Brain microvascular endothelial cell (primary cell): ENCODE measurements at regions not wholly inside any gene's neighbourhood (a gene's known extent, or its start where the extent isn't known, plus 50 kb on each side); places are given as distances from the start of the nearest gene placed in this dataset.

Source experiments
- DNase-seq: peaks from one replicate; pipeline ENCODE4 v3.0.0-alpha.2; 2020
- H3K27ac ChIP-seq: fragments of 250-450 bp; sonication (Bioruptor Pico); 2 replicates; pipeline ENCODE4 v1.5.1; 2020; ENCODE audit warnings: mild to moderate bottlenecking, moderate library complexity
- H3K27me3 ChIP-seq: fragments of 250-450 bp; sonication (Bioruptor Pico); replicated peaks from 2 replicates; pipeline ENCODE4 v1.5.1; 2020; ENCODE audit warnings: mild to moderate bottlenecking
- H3K36me3 ChIP-seq: fragments of 250-450 bp; sonication (Bioruptor Pico); replicated peaks from 2 replicates; pipeline ENCODE4 v1.5.1; 2020; ENCODE audit warnings: mild to moderate bottlenecking
- H3K4me3 ChIP-seq: 2 replicates; pipeline ENCODE4 v1.5.1; 2011; ENCODE audit warnings: low read depth, mild to moderate bottlenecking, control low read depth, low read length, moderate library complexity
- in situ Hi-C: cut with HindIII; loops from 2 replicates; pipeline ENCODE4 v1.10.0; 2017; ENCODE audit warnings: low sequenced_read_pairs, low pct_ligation_motif_present
- TF ChIP-seq, protein P1 (sequence below): IDR thresholded peaks from 2 replicates; pipeline ENCODE4 v1.5.1; 2011; ENCODE audit warnings: low read depth, mild to moderate bottlenecking, moderate library complexity, low read length, control low read depth, inconsistent platforms; ENCODE audit errors: missing control alignments

- TF ChIP-seq, protein P1, sequence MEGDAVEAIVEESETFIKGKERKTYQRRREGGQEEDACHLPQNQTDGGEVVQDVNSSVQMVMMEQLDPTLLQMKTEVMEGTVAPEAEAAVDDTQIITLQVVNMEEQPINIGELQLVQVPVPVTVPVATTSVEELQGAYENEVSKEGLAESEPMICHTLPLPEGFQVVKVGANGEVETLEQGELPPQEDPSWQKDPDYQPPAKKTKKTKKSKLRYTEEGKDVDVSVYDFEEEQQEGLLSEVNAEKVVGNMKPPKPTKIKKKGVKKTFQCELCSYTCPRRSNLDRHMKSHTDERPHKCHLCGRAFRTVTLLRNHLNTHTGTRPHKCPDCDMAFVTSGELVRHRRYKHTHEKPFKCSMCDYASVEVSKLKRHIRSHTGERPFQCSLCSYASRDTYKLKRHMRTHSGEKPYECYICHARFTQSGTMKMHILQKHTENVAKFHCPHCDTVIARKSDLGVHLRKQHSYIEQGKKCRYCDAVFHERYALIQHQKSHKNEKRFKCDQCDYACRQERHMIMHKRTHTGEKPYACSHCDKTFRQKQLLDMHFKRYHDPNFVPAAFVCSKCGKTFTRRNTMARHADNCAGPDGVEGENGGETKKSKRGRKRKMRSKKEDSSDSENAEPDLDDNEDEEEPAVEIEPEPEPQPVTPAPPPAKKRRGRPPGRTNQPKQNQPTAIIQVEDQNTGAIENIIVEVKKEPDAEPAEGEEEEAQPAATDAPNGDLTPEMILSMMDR: no peak
- in situ Hi-C loops: no loop called here
- DNase-seq: no peak
- H3K27ac ChIP-seq: no peak overlapping the region
- no peaks in the 10 kb centered on the region for H3K36me3 ChIP-seq
- no peaks in the 10 kb centered on the region for H3K27me3 ChIP-seq
- H3K4me3 ChIP-seq: no peak overlapping the region
Observed at GRCh38 chr2:113838744-113839444, 51.0 kb upstream of the ACTR3 start.

DNA sequence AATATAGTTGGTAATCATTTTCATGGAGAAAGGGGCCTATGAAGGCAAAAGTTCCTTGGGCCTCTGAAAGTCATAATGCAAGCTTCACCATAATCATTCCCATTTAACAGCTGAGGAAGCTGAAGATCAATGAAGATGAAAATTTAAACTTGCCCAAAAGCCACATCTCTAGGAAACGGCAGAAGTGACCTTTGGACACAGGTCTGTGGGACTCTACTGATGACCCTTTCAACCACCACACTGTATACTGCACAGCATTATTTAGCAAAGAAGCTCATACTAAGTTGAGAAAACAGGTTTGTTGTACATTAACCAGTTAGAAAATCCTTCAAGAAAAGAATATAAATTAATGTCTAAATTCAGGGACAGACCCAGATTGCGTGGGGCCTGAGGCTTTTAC is 51.6 kb upstream of the ACTR3 start:
- Histone ChIP-seq H3K4me3 (no peak overlapping the region), H3K27me3 (no peaks in the 10 kb centered on the region), H3K27ac (no peak overlapping the region), H3K36me3 (no peaks in the 10 kb centered on the region)
- TF ChIP-seq, protein P1: no peak
- DNase-seq: no peak
- in situ Hi-C loops: no loop called here

DNA sequence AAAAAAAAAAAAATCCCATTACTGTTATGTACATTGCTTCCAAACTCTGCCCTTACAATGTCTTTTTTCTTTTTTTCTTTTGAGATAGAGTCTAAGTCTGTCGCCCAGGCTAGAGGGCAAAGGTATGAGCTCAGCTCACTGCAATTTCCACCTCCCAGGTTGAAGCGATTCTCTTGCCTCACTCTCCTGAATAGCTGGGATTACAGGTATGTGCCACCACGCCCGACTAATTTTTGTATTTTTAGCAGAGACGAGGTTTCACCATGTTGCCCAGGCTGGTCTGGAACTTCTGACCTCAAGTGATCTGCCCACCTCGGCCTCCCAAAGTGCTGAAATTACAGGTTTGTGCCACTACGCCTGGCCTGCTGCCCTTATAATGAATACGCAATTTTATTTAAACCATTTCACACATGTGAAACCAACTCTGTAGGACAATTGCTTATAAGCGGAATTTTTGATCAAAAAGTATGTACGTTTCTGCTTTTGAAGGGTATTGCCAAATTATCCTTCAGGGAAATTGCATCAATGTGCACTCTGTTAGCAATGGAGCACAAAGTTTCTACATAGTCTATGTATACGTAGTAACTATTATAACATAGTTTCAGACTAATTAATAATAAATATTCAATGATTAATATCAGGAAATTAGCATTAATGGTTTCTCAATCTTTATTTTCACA is 55.7 kb upstream of the ACTR3 start:
- TF ChIP-seq, protein P1: no peak
- no peak for DNase-seq
- Histone ChIP-seq H3K4me3 (no peak overlapping the region), H3K27ac (no peak overlapping the region), H3K27me3 (no peaks in the 10 kb centered on the region), H3K36me3 (no peaks in the 10 kb centered on the region)
- in situ Hi-C loops: no loop called here

DNA sequence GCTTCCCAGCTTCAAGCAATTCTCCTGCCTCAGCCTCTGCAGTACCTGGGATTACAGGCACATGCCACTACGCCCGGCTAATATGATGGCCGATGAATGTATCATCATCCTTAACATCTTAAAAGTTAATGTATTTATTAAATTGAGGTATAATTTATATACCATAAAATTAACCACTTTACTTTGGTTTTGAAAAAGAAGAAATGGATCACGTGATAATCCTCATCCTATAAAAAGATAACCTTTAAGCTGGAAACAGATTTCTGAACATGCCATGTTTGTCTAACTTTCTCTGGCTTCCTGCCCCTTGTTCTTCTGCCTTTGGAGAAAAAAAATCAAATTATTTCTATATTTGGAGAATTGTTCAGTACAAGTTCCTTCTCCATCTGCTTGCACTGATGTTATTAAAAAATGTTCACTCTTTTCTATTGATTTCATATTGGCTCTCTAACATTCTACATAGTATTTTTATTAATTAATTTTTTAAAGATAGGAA is 57.0 kb upstream of the ACTR3 start:
- no peak overlapping the region for H3K27ac ChIP-seq
- no peaks in the 10 kb centered on the region for H3K36me3 ChIP-seq
- TF ChIP-seq, protein P1: no peak
- no peak for DNase-seq
- in situ Hi-C loops: no loop called here
- no peaks in the 10 kb centered on the region for H3K27me3 ChIP-seq
- H3K4me3 ChIP-seq: no peak overlapping the region

DNA sequence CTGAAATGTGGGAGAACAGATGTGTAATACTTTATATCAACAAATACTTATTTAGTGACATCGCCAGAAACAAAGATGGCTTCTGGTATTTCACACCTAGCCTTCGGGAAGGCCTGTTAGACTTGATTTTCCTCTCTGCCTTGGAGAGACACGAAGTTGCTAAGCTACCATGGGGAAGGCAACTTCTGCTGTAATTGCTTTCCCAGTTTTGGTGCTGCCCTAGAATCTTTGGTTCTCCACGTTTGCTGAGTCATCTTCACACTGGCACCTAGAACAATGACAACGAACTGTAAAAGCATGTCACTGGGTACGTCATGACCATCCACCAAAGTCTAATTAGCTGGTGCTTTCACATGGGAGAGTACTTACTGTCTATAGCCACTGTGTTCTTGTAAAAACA is 58.7 kb upstream of the ACTR3 start:
- in situ Hi-C loops: no loop called here
- Histone ChIP-seq H3K36me3 (no peaks in the 10 kb centered on the region), H3K27ac (no peak overlapping the region), H3K27me3 (no peaks in the 10 kb centered on the region), H3K4me3 (no peak overlapping the region)
- TF ChIP-seq, protein P1: no peak
- DNase-seq: no peak
